ENCODE measurements at regions not wholly inside any gene's neighbourhood (a gene's known extent, or its start where the extent isn't known, plus 50 kb on each side); places are given as distances from the start of the nearest gene placed in this dataset.

GRCh38 chr6:44062771-44063560 is 64.3 kb downstream of the MRPL14 start:
- DNase-seq: no peak

- DNase-seq: no peak
These were observed 65.0 kb downstream of the MRPL14 start for GRCh38 chr6:44062105-44062770.

- DNase-seq: no peak
These were observed 65.7 kb downstream of the MRPL14 start for GRCh38 chr6:44061375-44062104.

- no peak for DNase-seq
These were observed 66.5 kb downstream of the MRPL14 start for GRCh38 chr6:44060612-44061374.

DNA sequence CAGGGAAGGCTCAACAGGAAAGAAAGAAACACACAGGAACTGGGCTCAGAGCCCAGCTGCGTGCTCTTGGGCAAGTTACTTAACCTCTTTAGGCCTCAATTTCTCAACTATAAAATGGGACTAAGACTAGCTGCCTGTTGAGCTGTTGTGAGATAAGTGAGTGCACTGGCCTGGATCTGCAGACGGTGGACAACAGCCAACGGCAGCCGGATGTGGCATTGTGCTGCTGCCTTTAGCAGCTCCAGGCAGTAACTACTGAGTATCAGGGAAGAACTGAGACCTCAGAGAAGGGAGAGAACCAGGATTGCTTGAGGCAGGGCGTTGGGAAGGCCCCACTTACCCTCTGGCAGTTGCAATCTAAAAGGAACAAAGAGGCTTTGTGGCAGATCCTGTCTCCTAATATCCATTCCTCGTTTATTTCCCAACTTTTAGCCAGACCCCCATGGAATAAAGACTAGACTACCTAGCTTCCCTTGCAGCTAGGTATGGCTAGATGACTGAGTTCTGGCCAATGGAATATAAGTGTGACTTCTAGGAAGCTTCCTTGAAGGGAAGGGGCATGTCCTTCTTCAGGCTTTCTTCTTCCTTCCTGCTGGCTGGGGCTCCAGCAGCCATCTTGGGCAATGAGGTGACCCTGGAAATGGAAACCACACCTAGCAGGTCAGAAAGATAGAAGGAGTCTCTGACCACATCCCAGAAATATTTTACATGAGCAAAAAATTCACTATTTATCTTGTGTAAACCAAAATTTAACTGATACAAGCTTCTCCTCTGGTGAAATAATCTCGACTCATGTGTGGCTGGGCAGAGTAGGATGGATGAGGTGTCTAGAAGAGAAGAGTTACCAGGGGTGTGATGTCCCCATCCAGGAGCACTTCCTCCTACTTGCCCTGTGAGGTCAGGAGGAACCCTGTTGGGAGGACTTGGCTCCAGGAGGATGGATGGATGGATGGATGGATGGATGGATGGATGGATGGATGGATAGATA is 67.6 kb downstream of the MRPL14 start:
- DNase-seq: no peak

GRCh38 chr6:44058617-44059358 is 68.5 kb downstream of the MRPL14 start:
- no peak for DNase-seq

DNA sequence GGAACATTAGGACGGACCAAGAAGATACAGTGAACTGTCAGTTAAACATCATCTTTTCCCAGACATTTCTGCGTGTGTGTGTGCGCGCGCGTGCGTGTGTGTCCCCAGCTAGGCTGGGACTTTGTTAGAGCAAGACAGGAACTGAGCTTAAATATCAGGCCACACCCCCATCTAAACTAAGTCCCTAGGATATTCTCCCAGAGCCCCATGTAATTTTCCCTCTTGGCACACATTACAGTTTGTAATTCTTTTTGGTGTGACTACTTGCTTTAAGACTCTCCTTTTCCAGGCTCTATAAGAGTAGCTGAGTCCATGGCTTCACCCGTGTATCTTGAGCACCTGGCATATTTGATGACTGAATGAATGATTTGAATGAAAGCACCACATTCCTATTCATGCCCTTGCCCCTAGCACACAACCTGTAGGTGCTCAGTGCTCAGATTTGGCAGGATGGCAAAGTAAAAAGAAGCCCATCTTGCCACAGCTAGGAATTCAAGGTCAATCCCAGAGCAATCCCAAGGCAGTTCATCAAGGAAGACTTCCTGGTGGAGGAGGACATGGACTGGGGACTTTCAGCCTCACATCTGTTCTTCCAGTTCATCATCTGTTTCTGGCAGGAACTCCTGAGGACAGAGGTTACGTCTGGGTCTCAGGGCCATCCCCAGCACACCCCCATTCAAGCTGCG is 69.2 kb downstream of the MRPL14 start:
- DNase-seq: no peak

GRCh38 chr6:44057238-44057930 is 69.9 kb downstream of the MRPL14 start:
- DNase-seq: no peak

DNA sequence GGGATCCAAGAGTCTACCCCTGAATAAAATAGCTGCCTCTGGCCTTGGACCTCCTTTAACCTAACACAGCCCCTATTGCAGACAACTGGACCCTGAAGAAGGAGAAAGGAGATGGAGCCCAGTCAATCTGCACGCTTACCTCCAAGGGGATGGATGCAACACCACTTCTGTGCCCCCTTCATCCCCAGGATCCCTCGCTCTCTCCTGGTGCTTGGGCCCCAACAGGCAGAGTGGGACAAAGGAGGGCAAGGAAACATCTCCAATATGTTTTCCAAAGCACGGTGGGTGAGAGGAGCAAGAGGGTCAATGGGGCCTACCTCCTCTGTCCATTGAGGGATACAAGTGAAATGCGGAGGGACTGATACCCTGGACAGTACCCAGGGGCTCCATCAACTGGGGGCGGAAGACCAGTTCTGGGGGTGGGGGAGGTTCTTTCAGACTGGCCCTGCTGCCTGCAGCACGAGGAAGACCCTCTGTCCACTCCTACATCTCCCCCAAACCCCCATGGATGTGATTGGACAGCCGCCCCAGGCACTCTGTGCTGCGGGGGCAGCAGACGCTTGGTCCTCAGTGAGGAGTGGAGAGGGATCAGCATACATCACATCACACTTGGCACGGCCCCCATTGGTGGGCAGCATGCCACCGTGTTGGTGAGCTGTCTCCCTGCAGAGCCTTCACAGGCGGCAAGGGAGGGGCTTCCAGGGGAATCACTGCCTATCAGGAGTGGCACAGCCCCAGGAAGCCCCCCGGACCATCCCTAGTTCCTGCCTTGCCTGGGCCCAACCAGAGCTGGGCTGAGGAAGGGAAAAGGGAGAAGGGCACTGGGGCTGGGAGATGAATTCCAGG is 70.6 kb downstream of the MRPL14 start:
- no peak for DNase-seq

- DNase-seq: no peak
These were observed 72.3 kb downstream of the MRPL14 start for GRCh38 chr6:44054721-44055559.

- no peak for DNase-seq
These were observed 73.3 kb downstream of the MRPL14 start for GRCh38 chr6:44053760-44054556.

GRCh38 chr6:44053106-44053756 is 74.0 kb downstream of the MRPL14 start:
- no peak for DNase-seq

GRCh38 chr6:44052419-44053023 is 74.7 kb downstream of the MRPL14 start:
- DNase-seq: no peak

DNA sequence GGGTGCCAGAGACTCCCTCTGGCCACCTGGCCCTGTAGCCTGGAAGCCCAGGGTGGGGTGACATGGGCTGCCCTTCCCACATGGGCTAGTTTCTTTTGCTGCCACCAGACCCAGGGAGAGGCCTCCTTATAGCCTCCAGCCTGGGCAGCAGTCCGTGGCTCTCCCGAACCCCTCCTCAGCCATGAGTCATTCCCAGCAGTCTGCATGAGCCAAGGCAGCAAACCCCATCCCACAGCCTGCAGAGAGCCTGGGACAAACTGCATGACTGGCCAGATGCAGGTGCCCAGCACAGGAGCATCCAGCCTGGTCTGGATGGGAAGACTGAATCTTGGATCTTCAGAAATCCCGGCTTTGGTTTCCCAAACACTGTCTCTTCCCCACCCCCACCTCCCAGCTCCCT is 75.7 kb downstream of the MRPL14 start:
- DNase-seq: no peak

DNA sequence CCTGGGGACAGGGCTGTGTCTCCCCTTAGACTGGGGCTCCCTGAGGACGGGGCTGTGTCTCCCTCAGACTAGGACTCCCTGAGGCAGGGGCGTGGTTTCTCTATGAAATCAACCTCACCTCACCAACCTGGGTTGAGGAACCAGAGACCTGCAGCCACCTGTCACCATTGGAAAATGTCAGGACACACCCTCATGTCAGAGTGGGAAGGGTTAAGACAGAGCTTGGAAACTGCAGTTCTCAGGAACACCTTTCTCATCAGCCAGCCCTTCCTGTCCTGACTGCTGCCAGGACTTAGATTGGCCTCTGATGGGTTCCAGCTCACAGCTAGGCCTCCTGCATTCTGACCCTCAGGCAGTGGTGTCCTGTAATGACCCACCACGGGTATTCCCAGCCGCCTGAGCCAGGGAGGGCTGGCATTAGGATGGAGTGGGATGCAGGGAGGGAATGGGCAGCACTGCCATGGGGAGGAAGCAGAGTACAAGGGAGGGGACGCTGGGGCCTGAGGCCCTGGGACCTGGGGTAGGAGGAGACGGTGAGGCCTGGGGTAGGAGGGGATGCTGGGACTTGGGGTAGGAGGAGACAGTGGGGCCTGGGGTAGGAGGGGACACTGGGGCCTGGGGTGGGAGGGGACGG is 76.3 kb downstream of the MRPL14 start:
- no peak for DNase-seq
